OCI-LY3 (cell line): ENCODE measurements at regions not wholly inside any gene's neighbourhood (a gene's known extent, or its start where the extent isn't known, plus 50 kb on each side); places are given as distances from the start of the nearest gene placed in this dataset.
"Not testable (repeated sequence)": the region's sequence is repeated elsewhere in the genome, so short reads cannot be mapped to it uniquely, and the experiment has no call there.

Source experiments
- H2AFZ ChIP-seq: fragments of 200-600, 300-600 bp; shearing (Covaris generic); 2 replicates; pipeline ENCODE4 v1.6.0; 2014; ENCODE audit warnings: antibody characterized with exemption, low read depth, low read length
- H3K27ac ChIP-seq: fragments of 200-600, 300-600 bp; sonication (generic); 2 replicates; pipeline ENCODE4 v1.5.1; 2014; ENCODE audit warnings: mild to moderate bottlenecking, low read length, moderate library complexity, mixed read lengths
- H3K27me3 ChIP-seq: fragments of 200-600, 300-600 bp; sonication (generic); 2 replicates; pipeline ENCODE4 v1.6.1; 2014; ENCODE audit warnings: low read depth, low read length, mixed read lengths
- H3K36me3 ChIP-seq: fragments of 200-600, 300-600 bp; sonication (generic); replicated peaks from 2 replicates; pipeline ENCODE3; 2014; ENCODE audit warnings: low read depth, low read length, mixed read lengths
- H3K4me1 ChIP-seq: fragments of 300-600, 200-600 bp; sonication (generic); 2 replicates; pipeline ENCODE4 v1.6.1; 2014; ENCODE audit warnings: low read length, mixed read lengths
- H3K4me2 ChIP-seq: fragments of 200-600, 300-600 bp; sonication (generic); 2 replicates; pipeline ENCODE4 v1.6.1; 2014; ENCODE audit warnings: low read length, mixed read lengths
- H3K4me3 ChIP-seq: fragments of 300-600, 200-600 bp; sonication (generic); 2 replicates; pipeline ENCODE4 v1.5.1; 2014; ENCODE audit warnings: antibody characterized with exemption, mild to moderate bottlenecking, low read length, moderate library complexity
- H3K79me2 ChIP-seq: fragments of 300-600, 200-600 bp; shearing (Covaris generic); 2 replicates; pipeline ENCODE4 v1.6.1; 2014; ENCODE audit warnings: mild to moderate bottlenecking, low read length, mixed read lengths
- H3K9ac ChIP-seq: fragments of 300-600, 200-600 bp; shearing (Covaris generic); 2 replicates; pipeline ENCODE4 v1.6.0; 2014; ENCODE audit warnings: mild to moderate bottlenecking, low read length, moderate library complexity
- H3K9me3 ChIP-seq: fragments of 200-600, 300-600 bp; shearing (Covaris generic); 2 replicates; pipeline ENCODE4 v1.6.1; 2014; ENCODE audit warnings: low read length, mixed read lengths; ENCODE audit not compliant: insufficient read depth
- H4K20me1 ChIP-seq: fragments of 200-600, 300-600 bp; sonication (generic); 2 replicates; pipeline ENCODE4 v1.6.1; 2016; ENCODE audit warnings: low read length, mixed read lengths; ENCODE audit not compliant: insufficient read depth
- CTCF ChIP-seq: fragments of 200-600, 300-600 bp; sonication (generic); IDR thresholded peaks from 2 replicates; pipeline ENCODE4 v1.5.1; 2014; ENCODE audit warnings: antibody characterized with exemption, low read length, low read depth
- EZH2phosphoT487 ChIP-seq: fragments of 200-600 bp; shearing (Covaris generic); IDR thresholded peaks from 2 replicates; pipeline ENCODE4 v1.6.1; 2018; ENCODE audit warnings: antibody characterized with exemption, mixed run types, low read depth

- no peak overlapping the region for H3K27ac ChIP-seq
- no peaks in the 10 kb centered on the region for H3K36me3 ChIP-seq
- no peak overlapping the region for H3K4me2 ChIP-seq
- no peak overlapping the region for H3K9ac ChIP-seq
- H3K4me1 ChIP-seq, result no peaks in the 10 kb centered on the region
- no peaks in the 10 kb centered on the region for H3K79me2 ChIP-seq
- H3K9me3 ChIP-seq, result no peaks in the 10 kb centered on the region
- H3K4me3 ChIP-seq, result no peak overlapping the region
- no peak for TF ChIP-seq CTCF
- no peak for TF ChIP-seq EZH2phosphoT487
- H3K27me3 ChIP-seq, result peaks cover 23% of the 10 kb centered on the region
- no peak overlapping the region for H2AFZ ChIP-seq
- H4K20me1 ChIP-seq, result no peaks in the 10 kb centered on the region
Observed at GRCh38 chr19:33866696-33867095, 70.0 kb downstream of the KCTD15 start.

- Histone ChIP-seq H3K36me3 (no peaks in the 10 kb centered on the region), H2AFZ (no peak overlapping the region), H3K79me2 (no peaks in the 10 kb centered on the region), H3K4me3 (no peak overlapping the region), H4K20me1 (no peaks in the 10 kb centered on the region), H3K27me3 (peaks cover 23% of the 10 kb centered on the region), H3K4me2 (no peak overlapping the region), H3K9me3 (no peaks in the 10 kb centered on the region), H3K4me1 (no peaks in the 10 kb centered on the region), H3K9ac (no peak overlapping the region), H3K27ac (no peak overlapping the region)
- TF ChIP-seq CTCF (no peak), EZH2phosphoT487 (no peak)
Observed at GRCh38 chr19:33868076-33868735, 71.5 kb downstream of the KCTD15 start.

GRCh38 chr19:33868788-33869412 lies 72.2 kb downstream of the KCTD15 start:
- Histone ChIP-seq H3K9ac (no peak overlapping the region), H3K79me2 (no peaks in the 10 kb centered on the region), H3K36me3 (no peaks in the 10 kb centered on the region), H3K27ac (no peak overlapping the region), H3K27me3 (peaks cover 23% of the 10 kb centered on the region), H3K4me3 (no peak overlapping the region), H3K4me1 (no peaks in the 10 kb centered on the region), H3K9me3 (no peaks in the 10 kb centered on the region), H4K20me1 (no peaks in the 10 kb centered on the region), H2AFZ (no peak overlapping the region), H3K4me2 (no peak overlapping the region)
- TF ChIP-seq CTCF (no peak), EZH2phosphoT487 (no peak)

- H3K79me2 ChIP-seq, H3K9me3 ChIP-seq, H3K9ac ChIP-seq, H3K36me3 ChIP-seq, H3K4me2 ChIP-seq, H3K4me1 ChIP-seq, H3K4me3 ChIP-seq, H4K20me1 ChIP-seq, H3K27ac ChIP-seq, H2AFZ ChIP-seq: not testable (repeated sequence)
- peaks cover 23% of the 10 kb centered on the region for H3K27me3 ChIP-seq
Observed at GRCh38 chr19:33870298-33870932, 73.7 kb downstream of the KCTD15 start.
